IMR-90 (cell line): ENCODE measurements at regions not wholly inside any gene's neighbourhood (a gene's known extent, or its start where the extent isn't known, plus 50 kb on each side); places are given as distances from the start of the nearest gene placed in this dataset.
"Not testable (repeated sequence)": the region's sequence is repeated elsewhere in the genome, so short reads cannot be mapped to it uniquely, and the experiment has no call there.

Source experiments
- ATAC-seq: fragments of 200-7000 bp; cut with Tn5 transposase; 2 replicates; pipeline ENCODE4 v1.9.1; 2020; ENCODE audit warnings: low read depth, mild to moderate bottlenecking, moderate library complexity
- BruUV-seq: library from RNA; stranded (reverse); fragments of 400-500 nt; replicated peaks from 2 replicates; lab custom pipeline; 2021; lab: Mats Ljungman, UMichigan
- CTCF ChIA-PET: fragments of 300-600 bp; formaldehyde crosslinking; extraction: SDS; loops from one replicate; lab custom pipeline; 2021; ENCODE audit warnings: antibody characterized with exemption; lab: Yijun Ruan, JAX
- POLR2A ChIA-PET: fragments of 300-600 bp; sonication (Branson Sonifier 250); formaldehyde crosslinking; loops from one replicate; lab custom pipeline; 2022; ENCODE audit warnings: antibody characterized with exemption; ENCODE audit not compliant: unreplicated experiment; lab: Charles Lee
- DNase-seq: peaks from one replicate; pipeline ENCODE4 v3.0.0; 2013
- H2AFZ ChIP-seq: replicated peaks from 2 replicates; pipeline ENCODE3; 2013; ENCODE audit warnings: low read length, mild to moderate bottlenecking; ENCODE audit not compliant: poor library complexity
- H2AK5ac ChIP-seq: 2 replicates; pipeline ENCODE4 v1.6.1; 2013; ENCODE audit warnings: low read depth, low read length, inconsistent platforms
- H2AK9ac ChIP-seq: replicated peaks from 2 replicates; pipeline ENCODE3; 2013; ENCODE audit warnings: mild to moderate bottlenecking, low read depth, low read length, moderate library complexity; ENCODE audit not compliant: poor library complexity
- H2BK120ac ChIP-seq: 2 replicates; pipeline ENCODE4 v1.6.1; 2013; ENCODE audit warnings: low read depth, low read length, inconsistent platforms
- H2BK15ac ChIP-seq: 3 replicates; pipeline ENCODE4 v1.6.1; 2013; ENCODE audit warnings: low read depth, low read length, inconsistent platforms
- H2BK20ac ChIP-seq: 2 replicates; pipeline ENCODE4 v1.6.1; 2013; ENCODE audit warnings: low read depth, mild to moderate bottlenecking, inconsistent platforms, low read length, moderate library complexity
- H2BK5ac ChIP-seq: 2 replicates; pipeline ENCODE4 v1.6.1; 2013; ENCODE audit warnings: mild to moderate bottlenecking, low read depth, low read length, inconsistent platforms; ENCODE audit not compliant: poor library complexity, severe bottlenecking
- H3K14ac ChIP-seq: replicated peaks from 2 replicates; pipeline ENCODE4 v1.6.1; 2013; ENCODE audit warnings: low read depth, low read length, inconsistent platforms
- H3K18ac ChIP-seq: 2 replicates; pipeline ENCODE4 v1.6.1; 2013; ENCODE audit warnings: low read depth, low read length, control low read depth
- H3K23ac ChIP-seq: 2 replicates; pipeline ENCODE4 v1.6.1; 2013; ENCODE audit warnings: low read depth, low read length, inconsistent platforms
- H3K27ac ChIP-seq: 2 replicates; pipeline ENCODE4 v1.5.1; 2013; ENCODE audit warnings: mild to moderate bottlenecking, control low read depth, low read length; ENCODE audit not compliant: insufficient read depth
- H3K27me3 ChIP-seq: 2 replicates; pipeline ENCODE4 v1.6.1; 2013; ENCODE audit warnings: low read length; ENCODE audit not compliant: control insufficient read depth, insufficient read depth
- H3K36me3 ChIP-seq: 2 replicates; pipeline ENCODE4 v1.6.1; 2013; ENCODE audit warnings: low read length, mixed read lengths; ENCODE audit not compliant: control insufficient read depth, insufficient read depth
- H3K4ac ChIP-seq: 2 replicates; pipeline ENCODE4 v1.6.1; 2013; ENCODE audit warnings: low read depth, low read length, inconsistent platforms
- H3K4me1 ChIP-seq: 2 replicates; pipeline ENCODE4 v1.6.1; 2013; ENCODE audit warnings: low read length, mixed read lengths; ENCODE audit not compliant: control insufficient read depth, insufficient read depth
- H3K4me2 ChIP-seq: 2 replicates; pipeline ENCODE4 v1.6.1; 2013; ENCODE audit warnings: low read depth, mild to moderate bottlenecking, control low read depth, low read length, moderate library complexity
- H3K4me3 ChIP-seq: 2 replicates; pipeline ENCODE4 v1.5.1; 2013; ENCODE audit warnings: low read depth, mild to moderate bottlenecking, control low read depth, low read length, moderate library complexity; ENCODE audit not compliant: insufficient read depth
- H3K56ac ChIP-seq: 2 replicates; pipeline ENCODE4 v1.6.1; 2013; ENCODE audit warnings: low read length, inconsistent platforms; ENCODE audit not compliant: insufficient read depth; ENCODE audit errors: extremely low read depth
- H3K79me1 ChIP-seq, 2 experiments: 2 replicates each; pipeline ENCODE4 v1.6.1; 2013; ENCODE audit warnings: low read length in 2 of 2, inconsistent platforms in 1 of 2, low read depth in 1 of 2
- H3K9ac ChIP-seq: 2 replicates; pipeline ENCODE4 v1.6.1; 2013; ENCODE audit warnings: low read depth, low read length, control low read depth
- H3K9me1 ChIP-seq: 2 replicates; pipeline ENCODE4 v1.6.1; 2013; ENCODE audit warnings: low read length, inconsistent platforms; ENCODE audit not compliant: insufficient read depth
- H3K9me3 ChIP-seq: 2 replicates; pipeline ENCODE4 v1.6.1; 2013; ENCODE audit warnings: low read length; ENCODE audit not compliant: control insufficient read depth, insufficient read depth
- H4K20me1 ChIP-seq: 2 replicates; pipeline ENCODE4 v1.6.1; 2013; ENCODE audit warnings: low read length, inconsistent platforms; ENCODE audit not compliant: insufficient read depth
- H4K5ac ChIP-seq: 2 replicates; pipeline ENCODE4 v1.6.1; 2013; ENCODE audit warnings: mild to moderate bottlenecking, low read depth, low read length, control low read depth
- H4K8ac ChIP-seq, 2 experiments: 2 replicates each; pipeline ENCODE4 v1.6.1; 2013; ENCODE audit warnings: low read depth in 2 of 2, low read length in 2 of 2, control low read depth in 1 of 2, inconsistent platforms in 1 of 2
- H4K91ac ChIP-seq: 2 replicates; pipeline ENCODE4 v1.6.1; 2013; ENCODE audit warnings: low read depth, low read length, inconsistent platforms; ENCODE audit not compliant: insufficient read depth
- CEBPB ChIP-seq: IDR thresholded peaks from 2 replicates; pipeline ENCODE4 v1.6.1; 2012; ENCODE audit warnings: low read depth, low read length, improper control_type of control experiment
- WGBS, 2 experiments: methylation state at CpG; one replicate each; pipeline versions ENCODE4 v1.1.5 to v1.1.7; 2013; ENCODE audit warnings: missing lambda C conversion rate in 2 of 2; ENCODE audit not compliant: insufficient read length in 1 of 2; ENCODE audit errors: extremely low coverage in 2 of 2; 5-methylcytosine and 5-hydroxymethylcytosine counted together
- dilution Hi-C: fragments of 300-500 bp; cut with HindIII; formaldehyde crosslinking; loops from one replicate; pipeline ENCODE4 v1.14.3; 2018; ENCODE audit warnings: low sequenced_read_pairs; ENCODE audit not compliant: unreplicated experiment
- in situ Hi-C: fragments of 300-500 bp; cut with MboI; formaldehyde crosslinking; loops from 3 replicates; pipeline ENCODE4 v1.14.3; 2019; ENCODE audit warnings: low sequenced_read_pairs, inconsistent platforms, mixed read lengths
- intact Hi-C: fragments of 100-400 bp; cut with micrococcal nuclease; formaldehyde crosslinking; loops from 2 replicates; pipeline ENCODE4 v1.10.0; 2022

- H3K56ac ChIP-seq, in situ Hi-C loops, H3K23ac ChIP-seq, ATAC-seq, BruUV-seq, CTCF ChIA-PET, H3K4ac ChIP-seq, DNase-seq, H2AK9ac ChIP-seq, H2BK5ac ChIP-seq, H2BK15ac ChIP-seq, POLR2A ChIA-PET, H3K9me3 ChIP-seq, dilution Hi-C loops, H4K8ac ChIP-seq, H3K36me3 ChIP-seq, H2BK120ac ChIP-seq, H3K4me3 ChIP-seq, H2AFZ ChIP-seq, H3K4me1 ChIP-seq, H3K27me3 ChIP-seq, H3K9me1 ChIP-seq, H3K18ac ChIP-seq, H4K5ac ChIP-seq, H3K27ac ChIP-seq, H3K9ac ChIP-seq, H3K4me2 ChIP-seq, intact Hi-C loops, H2BK20ac ChIP-seq, H3K14ac ChIP-seq, H3K79me1 ChIP-seq, H4K91ac ChIP-seq, H4K20me1 ChIP-seq, H2AK5ac ChIP-seq: not testable (repeated sequence)
- 46% methylated on average over 2 of the region's 3 CpGs; no CpG with 5 or more reads in 1 of the 2 experiments for WGBS, 2 experiments
- TF ChIP-seq CEBPB: 0 out of 2 replicates have a peak, but pooled peaks have one; percentile 11
These were observed 99.5 kb downstream of the SLC25A46 start for GRCh38 chr5:110838357-110838756.
